Ishikawa (cell line): ENCODE measurements at regions not wholly inside any gene's neighbourhood (a gene's known extent, or its start where the extent isn't known, plus 50 kb on each side); places are given as distances from the start of the nearest gene placed in this dataset.

Source experiments
- CEBPB ChIP-seq: IDR thresholded peaks from 2 replicates; pipeline ENCODE4 v1.6.1; 2012
- CREB1 ChIP-seq: IDR thresholded peaks from 2 replicates; pipeline ENCODE4 v1.6.1; 2012; ENCODE audit warnings: low read depth
- EGR1 ChIP-seq: IDR thresholded peaks from 2 replicates; pipeline ENCODE4 v1.6.1; 2012
- EP300 ChIP-seq: IDR thresholded peaks from 2 replicates; pipeline ENCODE4 v1.6.1; 2012; ENCODE audit warnings: borderline replicate concordance
- FOXM1 ChIP-seq: IDR thresholded peaks from 2 replicates; pipeline ENCODE4 v1.6.1; 2012; ENCODE audit warnings: low read depth, borderline replicate concordance
- MAX ChIP-seq: IDR thresholded peaks from 2 replicates; pipeline ENCODE4 v1.6.1; 2012
- NFIC ChIP-seq: IDR thresholded peaks from 2 replicates; pipeline ENCODE4 v1.6.1; 2012
- RAD21 ChIP-seq: IDR thresholded peaks from 2 replicates; pipeline ENCODE4 v1.6.1; 2012; ENCODE audit warnings: low read depth
- REST ChIP-seq: IDR thresholded peaks from 2 replicates; pipeline ENCODE4 v1.6.1; 2012; ENCODE audit warnings: low read depth, mild to moderate bottlenecking
- TAF1 ChIP-seq: IDR thresholded peaks from 2 replicates; pipeline ENCODE4 v1.6.1; 2012; ENCODE audit warnings: low read depth, mild to moderate bottlenecking
- TCF12 ChIP-seq: IDR thresholded peaks from 2 replicates; pipeline ENCODE4 v1.6.1; 2012; ENCODE audit warnings: low read depth
- TEAD4 ChIP-seq: IDR thresholded peaks from 2 replicates; pipeline ENCODE4 v1.6.1; 2012
- YY1 ChIP-seq: IDR thresholded peaks from 2 replicates; pipeline ENCODE4 v1.6.1; 2012; ENCODE audit warnings: low read depth
- ZBTB7A ChIP-seq: IDR thresholded peaks from 2 replicates; pipeline ENCODE4 v1.6.1; 2012; ENCODE audit warnings: low read depth
- TF ChIP-seq, protein P1 (sequence below): IDR thresholded peaks from 2 replicates; pipeline ENCODE4 v1.6.1; 2012

GRCh38 chr2:58967736-58968135, 726.6 kb upstream of the FANCL start:
- no peak for TF ChIP-seq TEAD4
- no peak for TF ChIP-seq NFIC
- TF ChIP-seq EGR1 = no peak
- no peak for TF ChIP-seq RAD21
- TF ChIP-seq ZBTB7A = no peak

DNA sequence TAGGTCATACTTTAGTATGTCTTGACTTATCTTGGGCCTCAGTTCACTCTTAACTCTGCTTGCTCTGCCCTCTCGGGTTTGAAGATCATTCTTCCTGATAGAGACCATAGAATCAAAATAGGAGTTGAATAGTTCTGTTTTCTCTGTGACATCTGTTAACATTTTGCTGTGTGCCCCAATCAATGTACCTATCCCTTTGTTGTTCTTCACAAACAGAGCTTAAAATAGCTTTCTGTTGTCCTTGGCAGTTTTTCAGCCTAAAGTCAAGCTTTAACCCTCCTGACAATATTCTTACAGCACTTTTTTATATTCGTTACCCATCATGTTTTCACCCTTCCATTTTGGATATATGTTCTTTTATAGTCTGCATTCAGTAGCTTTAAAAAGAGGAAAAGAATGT, 724.5 kb upstream of the FANCL start:
- TF ChIP-seq MAX (no peak), EGR1 (no peak), EP300 (no peak), CREB1 (no peak), FOXM1 (no peak), RAD21 (no peak), NFIC (no peak), TCF12 (no peak), YY1 (no peak), TEAD4 (no peak), TAF1 (no peak), REST (no peak), CEBPB (no peak), ZBTB7A (no peak)
- TF ChIP-seq, protein P1, sequence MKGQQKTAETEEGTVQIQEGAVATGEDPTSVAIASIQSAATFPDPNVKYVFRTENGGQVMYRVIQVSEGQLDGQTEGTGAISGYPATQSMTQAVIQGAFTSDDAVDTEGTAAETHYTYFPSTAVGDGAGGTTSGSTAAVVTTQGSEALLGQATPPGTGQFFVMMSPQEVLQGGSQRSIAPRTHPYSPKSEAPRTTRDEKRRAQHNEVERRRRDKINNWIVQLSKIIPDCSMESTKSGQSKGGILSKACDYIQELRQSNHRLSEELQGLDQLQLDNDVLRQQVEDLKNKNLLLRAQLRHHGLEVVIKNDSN = no peak

GRCh38 chr2:58959996-58960395, 718.9 kb upstream of the FANCL start:
- TF ChIP-seq TCF12 = no peak
- TF ChIP-seq CEBPB = no peak
- TF ChIP-seq, protein P1 = no peak
- TF ChIP-seq EP300 = no peak
- no peak for TF ChIP-seq RAD21
- no peak for TF ChIP-seq TEAD4
- TF ChIP-seq EGR1 = no peak
- TF ChIP-seq FOXM1 = no peak
- no peak for TF ChIP-seq MAX
- TF ChIP-seq REST = no peak
- no peak for TF ChIP-seq YY1

GRCh38 chr2:58957188-58957840, 716.2 kb upstream of the FANCL start:
- TF ChIP-seq ZBTB7A = no peak
- no peak for TF ChIP-seq EP300
- TF ChIP-seq RAD21 = no peak
- TF ChIP-seq YY1 = no peak
- TF ChIP-seq NFIC = no peak
- TF ChIP-seq REST = no peak
- no peak for TF ChIP-seq MAX

DNA sequence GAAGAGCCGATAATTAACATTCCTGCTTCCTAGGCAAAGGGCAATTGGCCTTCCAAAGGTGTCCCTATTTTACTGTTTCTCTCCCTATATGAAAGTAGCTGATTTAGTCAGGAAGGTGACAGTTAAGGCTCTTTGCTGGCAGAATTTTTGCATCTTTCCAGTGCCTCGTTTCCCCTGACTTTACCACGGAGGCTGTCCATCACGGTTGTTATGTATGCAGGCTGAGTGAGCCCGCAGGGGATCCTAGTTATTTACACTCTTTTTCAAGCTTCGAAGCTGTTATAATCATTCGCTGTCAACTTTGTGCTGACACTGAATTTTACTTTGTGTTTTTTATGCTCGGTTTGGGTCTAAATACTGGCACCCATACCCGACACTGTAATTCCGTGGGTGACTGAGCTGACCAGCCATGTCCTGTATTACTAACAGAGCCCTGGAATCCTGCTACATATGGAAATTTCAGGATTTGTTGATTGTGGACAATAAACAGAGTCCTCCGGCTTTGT, 713.8 kb upstream of the FANCL start:
- no peak for TF ChIP-seq TEAD4
- no peak for TF ChIP-seq TAF1
